K562 (cell line): ENCODE measurements at regions not wholly inside any gene's neighbourhood (a gene's known extent, or its start where the extent isn't known, plus 50 kb on each side); places are given as distances from the start of the nearest gene placed in this dataset.

Source experiments
- FOXP1 ChIP-seq: sonication (generic); formaldehyde crosslinking; IDR thresholded peaks from 2 replicates; pipeline ENCODE4 v1.8.0; 2022; ENCODE audit warnings: mild to moderate bottlenecking, missing genetic modification reagents
- NRF1 ChIP-seq, 2 experiments: fragments of 450-650 bp; IDR thresholded peaks in 1 of 2; conservative IDR thresholded peaks in 1 of 2; 2 replicates each; pipeline ENCODE4 v1.6.1; 2014; ENCODE audit warnings: mild to moderate bottlenecking in 2 of 2
- PRDM10 ChIP-seq: fragments of 450-650 bp; IDR thresholded peaks from 2 replicates; pipeline ENCODE4 v1.6.1; 2018; ENCODE audit not compliant: partially characterized antibody
- RFX5 ChIP-seq: IDR thresholded peaks from 2 replicates; pipeline ENCODE4 v1.6.1; 2011; ENCODE audit warnings: low read depth, mild to moderate bottlenecking, improper control_type of control experiment, low read length
- TEAD4 ChIP-seq, 2 experiments: sonication (generic) in 1 of 2; formaldehyde crosslinking in 1 of 2; IDR thresholded peaks; 2 replicates each; pipeline versions ENCODE4 v1.6.1 to v1.8.0; 2012 to 2022; ENCODE audit warnings: borderline replicate concordance in 1 of 2, inconsistent platforms in 1 of 2, low read length in 1 of 2, mild to moderate bottlenecking in 1 of 2, missing genetic modification reagents in 1 of 2
- ZBTB1 ChIP-seq: sonication (generic); formaldehyde crosslinking; IDR thresholded peaks from 2 replicates; pipeline ENCODE4 v1.8.1; 2023; ENCODE audit warnings: missing genetic modification reagents, low read depth, mild to moderate bottlenecking, borderline replicate concordance
- ZFX ChIP-seq: sonication (generic); formaldehyde crosslinking; IDR thresholded peaks from 2 replicates; pipeline ENCODE4 v1.8.0; 2022; ENCODE audit warnings: mild to moderate bottlenecking, missing genetic modification reagents, moderate library complexity
- ZNF354B ChIP-seq: fragments of 250-450 bp; sonication (Bioruptor Pico); IDR thresholded peaks from 2 replicates; pipeline ENCODE4 v1.4.0; 2020
- TF ChIP-seq, protein P1 (sequence below): fragments of 450-650 bp; formaldehyde crosslinking; IDR thresholded peaks from 2 replicates; pipeline ENCODE4 v1.4.0; 2020; ENCODE audit warnings: mild to moderate bottlenecking
- TF ChIP-seq, protein P2 (sequence below): fragments of 450-650 bp; conservative IDR thresholded peaks from 2 replicates; pipeline ENCODE4 v1.6.1; 2016; ENCODE audit warnings: missing genetic modification characterization, low read depth, mild to moderate bottlenecking, missing compliant biosample characterization, moderate library complexity
- TF ChIP-seq, protein P3 (sequence below), 3 experiments: IDR thresholded peaks in 2 of 3; conservative IDR thresholded peaks in 1 of 3; 2 replicates each; pipeline ENCODE4 v1.5.1; 2011 to 2012; ENCODE audit warnings: low read length in 3 of 3, mild to moderate bottlenecking in 3 of 3, control low read depth in 2 of 3, improper control_type of control experiment in 1 of 3, inconsistent platforms in 1 of 3, low read depth in 1 of 3, mixed read lengths in 1 of 3, moderate library complexity in 1 of 3; ENCODE audit not compliant: insufficient read depth in 2 of 3
- TF ChIP-seq, protein P4 (sequence below): fragments of 250-450 bp; sonication (Bioruptor Pico); IDR thresholded peaks from 2 replicates; pipeline ENCODE4 v1.4.0; 2020

GRCh38 chr15:87799428-87799827 lies 457.1 kb downstream of the NTRK3 start:
- TF ChIP-seq RFX5: no peak
- TF ChIP-seq ZFX: no peak
- TF ChIP-seq, protein P1, sequence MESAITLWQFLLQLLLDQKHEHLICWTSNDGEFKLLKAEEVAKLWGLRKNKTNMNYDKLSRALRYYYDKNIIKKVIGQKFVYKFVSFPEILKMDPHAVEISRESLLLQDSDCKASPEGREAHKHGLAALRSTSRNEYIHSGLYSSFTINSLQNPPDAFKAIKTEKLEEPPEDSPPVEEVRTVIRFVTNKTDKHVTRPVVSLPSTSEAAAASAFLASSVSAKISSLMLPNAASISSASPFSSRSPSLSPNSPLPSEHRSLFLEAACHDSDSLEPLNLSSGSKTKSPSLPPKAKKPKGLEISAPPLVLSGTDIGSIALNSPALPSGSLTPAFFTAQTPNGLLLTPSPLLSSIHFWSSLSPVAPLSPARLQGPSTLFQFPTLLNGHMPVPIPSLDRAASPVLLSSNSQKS (CRISPR knock-in tag): no peak
- TF ChIP-seq FOXP1 (CRISPR knock-in tag): no peak
- no peak for TF ChIP-seq ZNF354B (CRISPR knock-in tag)
- no peak for TF ChIP-seq PRDM10
- TF ChIP-seq TEAD4 (IDR thresholded peaks at IDR 0.05; ENCODE audit: low read length): no peak
- TF ChIP-seq TEAD4 (CRISPR knock-in tag; IDR thresholded peaks at IDR 0.05; ENCODE audit: borderline replicate concordance): no peak
- TF ChIP-seq ZBTB1 (CRISPR knock-in tag): no peak
- TF ChIP-seq, protein P2, sequence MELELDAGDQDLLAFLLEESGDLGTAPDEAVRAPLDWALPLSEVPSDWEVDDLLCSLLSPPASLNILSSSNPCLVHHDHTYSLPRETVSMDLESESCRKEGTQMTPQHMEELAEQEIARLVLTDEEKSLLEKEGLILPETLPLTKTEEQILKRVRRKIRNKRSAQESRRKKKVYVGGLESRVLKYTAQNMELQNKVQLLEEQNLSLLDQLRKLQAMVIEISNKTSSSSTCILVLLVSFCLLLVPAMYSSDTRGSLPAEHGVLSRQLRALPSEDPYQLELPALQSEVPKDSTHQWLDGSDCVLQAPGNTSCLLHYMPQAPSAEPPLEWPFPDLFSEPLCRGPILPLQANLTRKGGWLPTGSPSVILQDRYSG (tag): no peak
- TF ChIP-seq, protein P3, sequence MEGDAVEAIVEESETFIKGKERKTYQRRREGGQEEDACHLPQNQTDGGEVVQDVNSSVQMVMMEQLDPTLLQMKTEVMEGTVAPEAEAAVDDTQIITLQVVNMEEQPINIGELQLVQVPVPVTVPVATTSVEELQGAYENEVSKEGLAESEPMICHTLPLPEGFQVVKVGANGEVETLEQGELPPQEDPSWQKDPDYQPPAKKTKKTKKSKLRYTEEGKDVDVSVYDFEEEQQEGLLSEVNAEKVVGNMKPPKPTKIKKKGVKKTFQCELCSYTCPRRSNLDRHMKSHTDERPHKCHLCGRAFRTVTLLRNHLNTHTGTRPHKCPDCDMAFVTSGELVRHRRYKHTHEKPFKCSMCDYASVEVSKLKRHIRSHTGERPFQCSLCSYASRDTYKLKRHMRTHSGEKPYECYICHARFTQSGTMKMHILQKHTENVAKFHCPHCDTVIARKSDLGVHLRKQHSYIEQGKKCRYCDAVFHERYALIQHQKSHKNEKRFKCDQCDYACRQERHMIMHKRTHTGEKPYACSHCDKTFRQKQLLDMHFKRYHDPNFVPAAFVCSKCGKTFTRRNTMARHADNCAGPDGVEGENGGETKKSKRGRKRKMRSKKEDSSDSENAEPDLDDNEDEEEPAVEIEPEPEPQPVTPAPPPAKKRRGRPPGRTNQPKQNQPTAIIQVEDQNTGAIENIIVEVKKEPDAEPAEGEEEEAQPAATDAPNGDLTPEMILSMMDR (IDR thresholded peaks at IDR 0.05 in 2 of 3, conservative IDR thresholded peaks at IDR 0.05 in 1 of 3; ENCODE audit: insufficient read depth in 2 of 3, low read depth in 1 of 3, low read length in 3 of 3): no peak
- TF ChIP-seq, protein P4, sequence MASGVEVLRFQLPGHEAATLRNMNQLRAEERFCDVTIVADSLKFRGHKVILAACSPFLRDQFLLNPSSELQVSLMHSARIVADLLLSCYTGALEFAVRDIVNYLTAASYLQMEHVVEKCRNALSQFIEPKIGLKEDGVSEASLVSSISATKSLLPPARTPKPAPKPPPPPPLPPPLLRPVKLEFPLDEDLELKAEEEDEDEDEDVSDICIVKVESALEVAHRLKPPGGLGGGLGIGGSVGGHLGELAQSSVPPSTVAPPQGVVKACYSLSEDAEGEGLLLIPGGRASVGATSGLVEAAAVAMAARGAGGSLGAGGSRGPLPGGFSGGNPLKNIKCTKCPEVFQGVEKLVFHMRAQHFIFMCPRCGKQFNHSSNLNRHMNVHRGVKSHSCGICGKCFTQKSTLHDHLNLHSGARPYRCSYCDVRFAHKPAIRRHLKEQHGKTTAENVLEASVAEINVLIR: no peak
- no peak for TF ChIP-seq NRF1 (conservative IDR thresholded peaks at IDR 0.05 in 1 of 2, IDR thresholded peaks at IDR 0.05 in 1 of 2)
